Caco-2 (cell line): ENCODE measurements at regions not wholly inside any gene's neighbourhood (a gene's known extent, or its start where the extent isn't known, plus 50 kb on each side); places are given as distances from the start of the nearest gene placed in this dataset.

Experiments
- BruUV-seq: library from RNA; stranded (reverse); fragments of 400-500 nt; replicated peaks from 2 replicates; lab custom pipeline; 2021; lab: Mats Ljungman, UMichigan
- CTCF ChIA-PET: fragments of 300-600 bp; sonication (Branson Sonifier 250); formaldehyde crosslinking; loops from one replicate; lab custom pipeline; 2022; ENCODE audit warnings: antibody characterized with exemption; lab: Charles Lee
- POLR2A ChIA-PET: fragments of 300-600 bp; sonication (Branson Sonifier 250); formaldehyde crosslinking; loops from one replicate; lab custom pipeline; 2022; ENCODE audit warnings: antibody characterized with exemption; lab: Charles Lee
- DNase-seq, 2 experiments: peaks; one replicate each; pipeline versions ENCODE4 v3.0.0 to v3.0.0-alpha.2; 2020 to 2022
- H3K27me3 ChIP-seq: replicated peaks from 2 replicates; pipeline ENCODE4 v1.6.0; 2011; ENCODE audit warnings: low read length; ENCODE audit not compliant: control insufficient read depth, insufficient read depth
- H3K36me3 ChIP-seq: 2 replicates; pipeline ENCODE4 v1.5.1; 2011; ENCODE audit warnings: low read length; ENCODE audit not compliant: control insufficient read depth, insufficient read depth
- H3K4me1 ChIP-seq: fragments of 250-450 bp; sonication (Bioruptor Pico); 2 replicates; pipeline ENCODE4 v1.5.1; 2020; ENCODE audit warnings: mild to moderate bottlenecking
- H3K4me3 ChIP-seq: 2 replicates; pipeline ENCODE4 v1.5.1; 2011; ENCODE audit warnings: low read depth, mild to moderate bottlenecking, control low read depth, low read length
- H3K9me3 ChIP-seq: fragments of 250-450 bp; sonication (Bioruptor Pico); 2 replicates; pipeline ENCODE4 v1.5.1; 2020; ENCODE audit warnings: mild to moderate bottlenecking, moderate library complexity
- H3K27ac Mint-ChIP-seq: one replicate; pipeline ENCODE4 v1.8.0; 2022; ENCODE audit warnings: mixed read lengths; ENCODE audit not compliant: unreplicated experiment
- H3K27me3 Mint-ChIP-seq: one replicate; pipeline ENCODE4 v1.8.0; 2022; ENCODE audit warnings: mixed read lengths; ENCODE audit not compliant: insufficient read depth, unreplicated experiment
- H3K36me3 Mint-ChIP-seq: one replicate; pipeline ENCODE4 v1.8.0; 2022; ENCODE audit warnings: mild to moderate bottlenecking, mixed read lengths; ENCODE audit not compliant: insufficient read depth, unreplicated experiment
- H3K4me1 Mint-ChIP-seq: one replicate; pipeline ENCODE4 v1.8.0; 2022; ENCODE audit warnings: low read depth, mixed read lengths; ENCODE audit not compliant: unreplicated experiment
- H3K4me3 Mint-ChIP-seq: one replicate; pipeline ENCODE4 v1.8.0; 2022; ENCODE audit warnings: mild to moderate bottlenecking, moderate library complexity, mixed read lengths; ENCODE audit not compliant: unreplicated experiment
- H3K9me3 Mint-ChIP-seq: one replicate; pipeline ENCODE4 v1.8.0; 2022; ENCODE audit warnings: mixed read lengths; ENCODE audit not compliant: unreplicated experiment
- CTCF ChIP-seq, 2 experiments: fragments of 200-600 bp in 1 of 2; IDR thresholded peaks; 1 replicate in 1 of 2; 2 replicates in 1 of 2; pipeline versions ENCODE4 v1.5.1 to v1.8.0; 2011 to 2022; ENCODE audit warnings: antibody characterized with exemption in 1 of 2, control low read depth in 1 of 2, inconsistent platforms in 1 of 2, low read depth in 1 of 2, low read length in 1 of 2, mild to moderate bottlenecking in 1 of 2, moderate library complexity in 1 of 2; ENCODE audit not compliant: insufficient read depth in 1 of 2, severe bottlenecking in 1 of 2, unreplicated experiment in 1 of 2
- intact Hi-C: fragments of 100-400 bp; cut with micrococcal nuclease; formaldehyde crosslinking; loops from one replicate; pipeline ENCODE4 v1.10.0; 2022; ENCODE audit not compliant: unreplicated experiment

GRCh38 chr6:11317885-11318771 is 85.7 kb upstream of the NEDD9 start:
- H3K36me3 Mint-ChIP-seq: peaks cover 6% of the 10 kb centered on the region
- no peaks in the 10 kb centered on the region for H3K27me3 Mint-ChIP-seq
- TF ChIP-seq CTCF (IDR thresholded peaks at IDR 0.05; ENCODE audit: insufficient read depth in 1 of 2, low read depth in 1 of 2, low read length in 1 of 2, severe bottlenecking in 1 of 2, unreplicated experiment in 1 of 2): no peak
- intact Hi-C loops: loop anchor here (1.0 to 2.0 kb wide), 3 partner anchors 21 to 86 kb away; partner anchors contain the start of gene NEDD9
- peak overlapping the region; percentile 65 for H3K27ac Mint-ChIP-seq
- CTCF ChIA-PET: interaction anchor here (0.7 kb wide), 1 partner anchor 319 kb away, joined by 3 read pairs; no protein-coding TSS in a partner anchor
- peaks cover 16% of the 10 kb centered on the region for H3K9me3 Mint-ChIP-seq
- Histone ChIP-seq H3K36me3 (no peaks in the 10 kb centered on the region), H3K9me3 (no peaks in the 10 kb centered on the region), H3K27me3 (no peaks in the 10 kb centered on the region), H3K4me1 (peaks cover 31% of the 10 kb centered on the region), H3K4me3 (no peak overlapping the region)
- peaks cover 40% of the 10 kb centered on the region for H3K4me1 Mint-ChIP-seq
- DNase-seq: peak; percentile 74 to 77
- POLR2A ChIA-PET: interaction anchor here (0.6 kb wide), 1 partner anchor 49 kb away, joined by 5 read pairs; no protein-coding TSS in a partner anchor
- BruUV-seq: TSS peak; percentile 96
- H3K4me3 Mint-ChIP-seq: peak overlapping the region; percentile 30

GRCh38 chr6:11315743-11316437 is 83.4 kb upstream of the NEDD9 start:
- no TSS peak for BruUV-seq
- Histone ChIP-seq H3K4me1 (peaks cover 31% of the 10 kb centered on the region), H3K27me3 (no peaks in the 10 kb centered on the region), H3K9me3 (no peaks in the 10 kb centered on the region), H3K4me3 (no peak overlapping the region), H3K36me3 (no peaks in the 10 kb centered on the region)
- Mint-ChIP-seq H3K27me3 (no peaks in the 10 kb centered on the region), H3K4me1 (peaks cover 33% of the 10 kb centered on the region), H3K4me3 (no peak overlapping the region), H3K36me3 (peaks cover 6% of the 10 kb centered on the region), H3K27ac (peak overlapping the region; percentile 65), H3K9me3 (peaks cover 29% of the 10 kb centered on the region)
- POLR2A ChIA-PET: no interaction called here
- intact Hi-C loops: no loop called here
- TF ChIP-seq CTCF (IDR thresholded peaks at IDR 0.05; ENCODE audit: insufficient read depth in 1 of 2, low read depth in 1 of 2, low read length in 1 of 2, severe bottlenecking in 1 of 2, unreplicated experiment in 1 of 2): no peak
- CTCF ChIA-PET: no interaction called here
- DNase-seq: no peak

GRCh38 chr6:11313207-11313606 is 80.7 kb upstream of the NEDD9 start:
- H3K36me3 Mint-ChIP-seq: peaks cover 4% of the 10 kb centered on the region
- ChIA-PET CTCF (no interaction called here), POLR2A (no interaction called here)
- TF ChIP-seq CTCF (IDR thresholded peaks at IDR 0.05; ENCODE audit: insufficient read depth in 1 of 2, low read depth in 1 of 2, low read length in 1 of 2, severe bottlenecking in 1 of 2, unreplicated experiment in 1 of 2): no peak
- peaks cover 21% of the 10 kb centered on the region for H3K4me1 Mint-ChIP-seq
- Histone ChIP-seq H3K36me3 (no peaks in the 10 kb centered on the region), H3K4me3 (no peak overlapping the region), H3K9me3 (no peaks in the 10 kb centered on the region), H3K27me3 (no peaks in the 10 kb centered on the region), H3K4me1 (peaks cover 17% of the 10 kb centered on the region)
- H3K27me3 Mint-ChIP-seq: no peaks in the 10 kb centered on the region
- H3K9me3 Mint-ChIP-seq: peaks cover 29% of the 10 kb centered on the region
- intact Hi-C loops: no loop called here
- H3K4me3 Mint-ChIP-seq: no peak overlapping the region
- no peak overlapping the region for H3K27ac Mint-ChIP-seq
- BruUV-seq: no TSS peak
- no peak for DNase-seq
